Fibroblast of lung (primary cell): ENCODE measurements at regions not wholly inside any gene's neighbourhood (a gene's known extent, or its start where the extent isn't known, plus 50 kb on each side); places are given as distances from the start of the nearest gene placed in this dataset.

Experiments
- EZH2 ChIP-seq: IDR thresholded peaks from 2 replicates; pipeline ENCODE4 v1.5.1; 2012; ENCODE audit warnings: low read length, control low read depth, mild to moderate bottlenecking; ENCODE audit errors: missing control alignments
- TF ChIP-seq, protein P1 (sequence below), 2 donors: IDR thresholded peaks in 1 of 2; conservative IDR thresholded peaks in 1 of 2; 1 replicate in 1 of 2; 2 replicates in 1 of 2; pipeline ENCODE4 v1.5.1; 2011 to 2012; ENCODE audit warnings: low read length in 2 of 2, control low read depth in 1 of 2, inconsistent platforms in 1 of 2, low read depth in 1 of 2, mild to moderate bottlenecking in 1 of 2

DNA sequence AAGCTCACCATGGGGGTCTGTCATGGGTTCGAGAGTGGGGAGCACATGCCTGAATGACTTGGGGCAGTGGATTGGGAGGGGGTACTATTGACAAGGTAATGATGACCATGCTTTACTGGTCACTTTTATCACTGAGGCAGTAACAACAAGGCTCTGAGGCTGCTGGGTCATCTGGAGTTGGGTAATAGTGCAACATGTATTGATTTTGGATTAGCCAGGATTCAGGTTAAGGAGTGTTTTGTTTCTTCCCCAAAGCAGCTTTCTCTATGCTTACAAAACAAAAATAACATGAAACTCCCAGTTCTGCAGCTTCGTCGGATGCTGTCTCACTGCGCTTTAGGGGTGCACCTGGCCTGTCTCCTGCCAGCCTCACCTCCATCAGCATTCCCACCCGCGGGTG, 155.3 kb downstream of the GADD45G start:
- TF ChIP-seq, protein P1, sequence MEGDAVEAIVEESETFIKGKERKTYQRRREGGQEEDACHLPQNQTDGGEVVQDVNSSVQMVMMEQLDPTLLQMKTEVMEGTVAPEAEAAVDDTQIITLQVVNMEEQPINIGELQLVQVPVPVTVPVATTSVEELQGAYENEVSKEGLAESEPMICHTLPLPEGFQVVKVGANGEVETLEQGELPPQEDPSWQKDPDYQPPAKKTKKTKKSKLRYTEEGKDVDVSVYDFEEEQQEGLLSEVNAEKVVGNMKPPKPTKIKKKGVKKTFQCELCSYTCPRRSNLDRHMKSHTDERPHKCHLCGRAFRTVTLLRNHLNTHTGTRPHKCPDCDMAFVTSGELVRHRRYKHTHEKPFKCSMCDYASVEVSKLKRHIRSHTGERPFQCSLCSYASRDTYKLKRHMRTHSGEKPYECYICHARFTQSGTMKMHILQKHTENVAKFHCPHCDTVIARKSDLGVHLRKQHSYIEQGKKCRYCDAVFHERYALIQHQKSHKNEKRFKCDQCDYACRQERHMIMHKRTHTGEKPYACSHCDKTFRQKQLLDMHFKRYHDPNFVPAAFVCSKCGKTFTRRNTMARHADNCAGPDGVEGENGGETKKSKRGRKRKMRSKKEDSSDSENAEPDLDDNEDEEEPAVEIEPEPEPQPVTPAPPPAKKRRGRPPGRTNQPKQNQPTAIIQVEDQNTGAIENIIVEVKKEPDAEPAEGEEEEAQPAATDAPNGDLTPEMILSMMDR (conservative IDR thresholded peaks at IDR 0.05 in 1 of 2, IDR thresholded peaks at IDR 0.05 in 1 of 2; ENCODE audit: low read depth in 1 of 2, low read length in 2 of 2), result no peak
- no peak for TF ChIP-seq EZH2
